ENCODE measurements at regions not wholly inside any gene's neighbourhood (a gene's known extent, or its start where the extent isn't known, plus 50 kb on each side); places are given as distances from the start of the nearest gene placed in this dataset.

DNA sequence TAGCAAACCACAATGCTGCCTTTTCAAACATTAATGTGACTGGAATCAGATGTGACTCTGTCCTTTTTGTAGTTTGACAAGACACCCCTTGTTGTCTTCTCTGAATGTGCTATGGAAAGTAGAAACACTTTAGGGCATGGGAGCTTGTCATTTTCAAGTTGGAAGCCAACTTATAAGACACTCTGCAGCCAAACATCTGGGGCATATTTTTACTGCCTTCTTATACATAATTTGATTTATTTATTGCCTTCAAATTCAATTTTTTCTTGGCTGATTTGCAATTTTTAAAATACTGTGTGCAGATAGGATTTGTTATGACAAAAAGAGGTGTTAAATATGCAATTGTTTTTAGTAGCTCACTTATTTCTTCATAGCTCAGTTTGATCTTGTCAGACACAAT lies 1002.0 kb upstream of the PCDH7 start:
- TF ChIP-seq CTCF (IDR thresholded peaks at IDR 0.05) (no peak), EP300 (IDR thresholded peaks at IDR 0.05) (no peak)

All from suprapubic skin (tissue), 3 donors.